ENCODE measurements at regions not wholly inside any gene's neighbourhood (a gene's known extent, or its start where the extent isn't known, plus 50 kb on each side); places are given as distances from the start of the nearest gene placed in this dataset.

DNA sequence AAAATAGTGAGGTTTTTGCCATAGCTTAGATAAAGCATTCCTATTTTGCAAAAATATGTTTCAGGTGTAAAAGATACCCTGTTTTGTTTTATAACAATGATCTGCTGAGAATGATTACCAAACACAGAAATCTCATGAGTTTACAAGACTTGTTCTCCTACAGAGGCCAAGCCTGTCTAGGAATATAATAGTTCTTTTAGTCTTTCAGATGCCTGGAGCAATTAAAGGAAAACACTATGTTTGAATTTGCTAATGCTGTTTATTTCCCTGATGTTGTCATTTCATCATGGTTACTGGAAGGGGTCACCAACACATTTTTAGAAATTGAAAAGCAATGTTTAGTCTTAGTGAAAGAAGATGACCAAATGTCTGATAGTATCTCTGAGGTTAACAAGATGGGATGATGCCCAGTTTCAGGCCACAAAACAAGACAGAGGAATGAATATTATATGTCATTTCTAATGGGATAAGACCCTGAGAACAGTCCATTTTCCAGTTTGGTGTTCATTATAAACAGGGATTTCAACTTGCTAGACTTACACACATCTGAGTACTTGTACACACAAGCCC lies 559.9 kb downstream of the INHBA start:
- no peak for TF ChIP-seq CTCF (IDR thresholded peaks at IDR 0.05; ENCODE audit: low read depth, low read length)
- TF ChIP-seq MYC (IDR thresholded peaks at IDR 0.05; ENCODE audit: low read depth, low read length) = no peak
- TF ChIP-seq POLR2A (IDR thresholded peaks at IDR 0.05; ENCODE audit: extremely low read depth, insufficient read length) = no peak
- TF ChIP-seq, protein P1, sequence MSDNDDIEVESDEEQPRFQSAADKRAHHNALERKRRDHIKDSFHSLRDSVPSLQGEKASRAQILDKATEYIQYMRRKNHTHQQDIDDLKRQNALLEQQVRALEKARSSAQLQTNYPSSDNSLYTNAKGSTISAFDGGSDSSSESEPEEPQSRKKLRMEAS (IDR thresholded peaks at IDR 0.05; ENCODE audit: low read depth, low read length) = no peak
